Stomach (tissue), 4 donors: ENCODE measurements at regions not wholly inside any gene's neighbourhood (a gene's known extent, or its start where the extent isn't known, plus 50 kb on each side); places are given as distances from the start of the nearest gene placed in this dataset.

Experiments used
- EP300 ChIP-seq: sonication (generic); formaldehyde crosslinking; IDR thresholded peaks from one replicate; pipeline ENCODE4 v1.6.1; 2017; ENCODE audit warnings: antibody characterized with exemption
- POLR2A ChIP-seq, 4 donors: fragments of 450-650 bp; IDR thresholded peaks; one replicate each; pipeline ENCODE4 v1.6.1; 2016; ENCODE audit warnings: antibody characterized with exemption in 4 of 4, control low read depth in 2 of 4, mild to moderate bottlenecking in 1 of 4, moderate library complexity in 1 of 4
- TF ChIP-seq, protein P1 (sequence below), 7 experiments: fragments of 450-650 bp in 4 of 7; fragments of 200-600 bp in 3 of 7; sonication (generic) in 3 of 7; IDR thresholded peaks; one replicate each; pipeline ENCODE4 v1.5.1; 2016 to 2019; ENCODE audit warnings: antibody characterized with exemption in 7 of 7, control low read depth in 2 of 7, mild to moderate bottlenecking in 1 of 7

DNA sequence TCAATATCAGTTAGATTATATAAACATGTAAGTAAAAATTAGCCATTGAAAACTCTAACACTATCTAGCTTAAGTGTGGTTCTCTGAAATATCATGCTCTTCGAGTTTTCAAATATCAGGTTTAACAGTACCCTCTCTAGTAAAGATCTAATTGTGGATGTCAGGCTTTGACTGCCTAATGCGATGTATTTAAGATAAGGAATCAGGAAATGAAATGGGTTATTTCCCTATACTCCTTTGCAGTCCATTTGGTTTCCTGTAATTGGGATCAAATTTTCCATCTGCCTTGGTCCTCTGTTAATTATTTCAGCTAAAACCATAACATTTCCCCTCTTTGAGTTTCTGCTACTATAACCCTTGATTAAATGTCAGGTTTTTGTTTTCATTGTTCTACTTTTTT lies 361.3 kb upstream of the MMS22L start:
- TF ChIP-seq, protein P1, sequence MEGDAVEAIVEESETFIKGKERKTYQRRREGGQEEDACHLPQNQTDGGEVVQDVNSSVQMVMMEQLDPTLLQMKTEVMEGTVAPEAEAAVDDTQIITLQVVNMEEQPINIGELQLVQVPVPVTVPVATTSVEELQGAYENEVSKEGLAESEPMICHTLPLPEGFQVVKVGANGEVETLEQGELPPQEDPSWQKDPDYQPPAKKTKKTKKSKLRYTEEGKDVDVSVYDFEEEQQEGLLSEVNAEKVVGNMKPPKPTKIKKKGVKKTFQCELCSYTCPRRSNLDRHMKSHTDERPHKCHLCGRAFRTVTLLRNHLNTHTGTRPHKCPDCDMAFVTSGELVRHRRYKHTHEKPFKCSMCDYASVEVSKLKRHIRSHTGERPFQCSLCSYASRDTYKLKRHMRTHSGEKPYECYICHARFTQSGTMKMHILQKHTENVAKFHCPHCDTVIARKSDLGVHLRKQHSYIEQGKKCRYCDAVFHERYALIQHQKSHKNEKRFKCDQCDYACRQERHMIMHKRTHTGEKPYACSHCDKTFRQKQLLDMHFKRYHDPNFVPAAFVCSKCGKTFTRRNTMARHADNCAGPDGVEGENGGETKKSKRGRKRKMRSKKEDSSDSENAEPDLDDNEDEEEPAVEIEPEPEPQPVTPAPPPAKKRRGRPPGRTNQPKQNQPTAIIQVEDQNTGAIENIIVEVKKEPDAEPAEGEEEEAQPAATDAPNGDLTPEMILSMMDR (IDR thresholded peaks at IDR 0.05) = no peak
- TF ChIP-seq POLR2A (IDR thresholded peaks at IDR 0.05) = no peak
- no peak for TF ChIP-seq EP300
